ENCODE measurements at regions not wholly inside any gene's neighbourhood (a gene's known extent, or its start where the extent isn't known, plus 50 kb on each side); places are given as distances from the start of the nearest gene placed in this dataset.

DNA sequence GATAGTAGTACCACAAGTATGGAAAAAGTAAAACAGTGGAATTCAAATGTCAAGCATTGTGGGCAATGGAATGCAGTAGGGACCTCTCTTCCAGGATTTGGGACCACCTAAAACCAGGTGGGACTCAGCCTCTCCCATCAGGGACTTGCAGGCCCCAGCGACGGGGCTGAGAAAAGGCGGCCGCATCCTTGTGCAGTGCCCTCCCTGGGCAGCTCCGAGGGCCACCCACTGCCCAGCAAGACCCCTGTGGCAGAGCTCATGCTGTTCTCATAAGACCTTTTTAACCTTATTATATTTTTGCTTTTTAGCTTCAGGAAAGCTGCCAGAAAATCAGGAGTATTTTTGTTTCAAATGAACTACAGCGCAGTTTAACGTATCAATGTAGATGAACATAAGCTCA lies 142.6 kb upstream of the RPS6KA2 start (continued):
- TF ChIP-seq, protein P1, sequence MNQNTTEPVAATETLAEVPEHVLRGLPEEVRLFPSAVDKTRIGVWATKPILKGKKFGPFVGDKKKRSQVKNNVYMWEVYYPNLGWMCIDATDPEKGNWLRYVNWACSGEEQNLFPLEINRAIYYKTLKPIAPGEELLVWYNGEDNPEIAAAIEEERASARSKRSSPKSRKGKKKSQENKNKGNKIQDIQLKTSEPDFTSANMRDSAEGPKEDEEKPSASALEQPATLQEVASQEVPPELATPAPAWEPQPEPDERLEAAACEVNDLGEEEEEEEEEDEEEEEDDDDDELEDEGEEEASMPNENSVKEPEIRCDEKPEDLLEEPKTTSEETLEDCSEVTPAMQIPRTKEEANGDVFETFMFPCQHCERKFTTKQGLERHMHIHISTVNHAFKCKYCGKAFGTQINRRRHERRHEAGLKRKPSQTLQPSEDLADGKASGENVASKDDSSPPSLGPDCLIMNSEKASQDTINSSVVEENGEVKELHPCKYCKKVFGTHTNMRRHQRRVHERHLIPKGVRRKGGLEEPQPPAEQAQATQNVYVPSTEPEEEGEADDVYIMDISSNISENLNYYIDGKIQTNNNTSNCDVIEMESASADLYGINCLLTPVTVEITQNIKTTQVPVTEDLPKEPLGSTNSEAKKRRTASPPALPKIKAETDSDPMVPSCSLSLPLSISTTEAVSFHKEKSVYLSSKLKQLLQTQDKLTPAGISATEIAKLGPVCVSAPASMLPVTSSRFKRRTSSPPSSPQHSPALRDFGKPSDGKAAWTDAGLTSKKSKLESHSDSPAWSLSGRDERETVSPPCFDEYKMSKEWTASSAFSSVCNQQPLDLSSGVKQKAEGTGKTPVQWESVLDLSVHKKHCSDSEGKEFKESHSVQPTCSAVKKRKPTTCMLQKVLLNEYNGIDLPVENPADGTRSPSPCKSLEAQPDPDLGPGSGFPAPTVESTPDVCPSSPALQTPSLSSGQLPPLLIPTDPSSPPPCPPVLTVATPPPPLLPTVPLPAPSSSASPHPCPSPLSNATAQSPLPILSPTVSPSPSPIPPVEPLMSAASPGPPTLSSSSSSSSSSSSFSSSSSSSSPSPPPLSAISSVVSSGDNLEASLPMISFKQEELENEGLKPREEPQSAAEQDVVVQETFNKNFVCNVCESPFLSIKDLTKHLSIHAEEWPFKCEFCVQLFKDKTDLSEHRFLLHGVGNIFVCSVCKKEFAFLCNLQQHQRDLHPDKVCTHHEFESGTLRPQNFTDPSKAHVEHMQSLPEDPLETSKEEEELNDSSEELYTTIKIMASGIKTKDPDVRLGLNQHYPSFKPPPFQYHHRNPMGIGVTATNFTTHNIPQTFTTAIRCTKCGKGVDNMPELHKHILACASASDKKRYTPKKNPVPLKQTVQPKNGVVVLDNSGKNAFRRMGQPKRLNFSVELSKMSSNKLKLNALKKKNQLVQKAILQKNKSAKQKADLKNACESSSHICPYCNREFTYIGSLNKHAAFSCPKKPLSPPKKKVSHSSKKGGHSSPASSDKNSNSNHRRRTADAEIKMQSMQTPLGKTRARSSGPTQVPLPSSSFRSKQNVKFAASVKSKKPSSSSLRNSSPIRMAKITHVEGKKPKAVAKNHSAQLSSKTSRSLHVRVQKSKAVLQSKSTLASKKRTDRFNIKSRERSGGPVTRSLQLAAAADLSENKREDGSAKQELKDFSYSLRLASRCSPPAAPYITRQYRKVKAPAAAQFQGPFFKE (tag by site-specific recombination; IDR thresholded peaks at IDR 0.05; ENCODE audit: borderline replicate concordance), result no peak
- no peak for TF ChIP-seq ZNF10 (tag by site-specific recombination; IDR thresholded peaks at IDR 0.05)
- no peak for TF ChIP-seq ZNF138 (tag by site-specific recombination; IDR thresholded peaks at IDR 0.05; ENCODE audit: borderline replicate concordance)
- TF ChIP-seq, protein P2, sequence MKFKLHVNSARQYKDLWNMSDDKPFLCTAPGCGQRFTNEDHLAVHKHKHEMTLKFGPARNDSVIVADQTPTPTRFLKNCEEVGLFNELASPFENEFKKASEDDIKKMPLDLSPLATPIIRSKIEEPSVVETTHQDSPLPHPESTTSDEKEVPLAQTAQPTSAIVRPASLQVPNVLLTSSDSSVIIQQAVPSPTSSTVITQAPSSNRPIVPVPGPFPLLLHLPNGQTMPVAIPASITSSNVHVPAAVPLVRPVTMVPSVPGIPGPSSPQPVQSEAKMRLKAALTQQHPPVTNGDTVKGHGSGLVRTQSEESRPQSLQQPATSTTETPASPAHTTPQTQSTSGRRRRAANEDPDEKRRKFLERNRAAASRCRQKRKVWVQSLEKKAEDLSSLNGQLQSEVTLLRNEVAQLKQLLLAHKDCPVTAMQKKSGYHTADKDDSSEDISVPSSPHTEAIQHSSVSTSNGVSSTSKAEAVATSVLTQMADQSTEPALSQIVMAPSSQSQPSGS (tag by site-specific recombination; IDR thresholded peaks at IDR 0.05; ENCODE audit: low read depth), result no peak
- no peak for TF ChIP-seq ZSCAN23 (tag by site-specific recombination; IDR thresholded peaks at IDR 0.05)
- no peak for TF ChIP-seq ZNF548 (tag by site-specific recombination; IDR thresholded peaks at IDR 0.05)
- no peak for TF ChIP-seq ZNF211 (tag by site-specific recombination; IDR thresholded peaks at IDR 0.05; ENCODE audit: low read depth)
- no peak for TF ChIP-seq ZNF155 (tag by site-specific recombination; IDR thresholded peaks at IDR 0.05)
- no peak for TF ChIP-seq ZNF624 (tag by site-specific recombination; IDR thresholded peaks at IDR 0.05)
- no peak for TF ChIP-seq SCRT1 (tag by site-specific recombination; IDR thresholded peaks at IDR 0.05; ENCODE audit: borderline replicate concordance)

DNA sequence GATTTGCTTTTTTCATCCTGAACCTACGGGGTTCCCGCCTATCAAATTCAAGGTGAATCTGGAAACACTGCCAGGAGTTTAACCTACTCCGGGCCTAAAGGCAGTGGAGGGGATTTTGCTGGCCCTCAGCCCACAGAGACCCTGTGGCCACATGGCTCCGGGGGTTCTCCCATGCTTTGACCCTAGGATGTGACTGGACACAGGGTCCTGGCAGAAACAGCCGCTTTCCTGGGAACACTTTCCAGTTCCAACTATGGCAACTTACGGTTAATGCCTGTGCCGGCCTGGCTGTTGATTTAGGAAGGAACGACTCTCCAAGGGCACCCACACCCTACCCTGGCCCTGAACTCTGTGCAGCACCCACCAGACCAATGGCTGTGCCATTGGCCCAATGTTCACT lies 141.7 kb upstream of the RPS6KA2 start:
- H3K27ac ChIP-seq (ENCODE audit: extremely low read depth, low read depth, low read length), result no peak overlapping the region
- no peaks in the 10 kb centered on the region for H3K4me1 ChIP-seq (ENCODE audit: control insufficient read depth, insufficient read depth, low read length)
- POLR2A ChIA-PET, result no interaction called here
- no peaks in the 10 kb centered on the region for H3K36me3 ChIP-seq (ENCODE audit: control insufficient read depth in 2 of 2, insufficient read depth in 1 of 2, low read length in 2 of 2)
- TF ChIP-seq SCRT1 (tag by site-specific recombination; IDR thresholded peaks at IDR 0.05; ENCODE audit: borderline replicate concordance), result no peak
- TF ChIP-seq ZNF157 (tag by site-specific recombination; IDR thresholded peaks at IDR 0.05), result no peak
- TF ChIP-seq YY1 (tag by site-specific recombination; IDR thresholded peaks at IDR 0.05), result no peak
- no peak for TF ChIP-seq SP7 (tag by site-specific recombination; IDR thresholded peaks at IDR 0.05)
- TF ChIP-seq ZNF830 (tag by site-specific recombination; IDR thresholded peaks at IDR 0.05; ENCODE audit: low read depth), result no peak
- CTCF ChIA-PET, result interaction anchor here (1.1 kb wide), 1 partner anchor 373 kb away, joined by 3 read pairs; no protein-coding TSS in a partner anchor
- H3K9me3 ChIP-seq (ENCODE audit: control insufficient read depth, insufficient read depth, low read depth, low read length), result no peaks in the 10 kb centered on the region
- H3K4me3 ChIP-seq (ENCODE audit: low read depth, low read length), result no peak overlapping the region

DNA sequence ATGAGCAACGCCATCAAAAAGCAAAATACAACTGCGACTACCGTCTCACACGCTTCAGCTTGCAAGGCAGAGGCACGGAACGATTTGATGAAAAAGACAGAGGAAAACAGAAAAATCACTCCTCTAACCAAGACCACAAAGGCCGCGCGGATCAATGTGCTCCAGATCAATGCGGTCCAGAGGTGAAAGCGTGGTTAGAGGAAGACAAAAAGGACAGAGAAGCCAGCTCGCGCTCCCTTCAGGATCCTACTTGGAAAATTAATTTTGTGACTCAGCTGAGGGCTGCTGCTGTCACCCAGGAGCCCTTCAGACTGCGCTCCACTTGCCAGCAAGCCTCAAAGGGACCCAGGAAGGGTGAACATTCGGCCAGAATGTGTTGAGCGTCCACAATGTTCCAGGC lies 140.2 kb upstream of the RPS6KA2 start:
- H3K27ac ChIP-seq (ENCODE audit: extremely low read depth, low read depth, low read length), result no peak overlapping the region
- H3K4me1 ChIP-seq (ENCODE audit: control insufficient read depth, insufficient read depth, low read length), result no peaks in the 10 kb centered on the region
- CTCF ChIA-PET, result interaction anchor here (0.6 to 10.0 kb wide), 3 partner anchors 6 to 63 kb away, joined by 3 to 120 read pairs (median 9); no protein-coding TSS in a partner anchor
- H3K9me3 ChIP-seq (ENCODE audit: control insufficient read depth, insufficient read depth, low read depth, low read length), result no peaks in the 10 kb centered on the region
- H3K4me3 ChIP-seq (ENCODE audit: low read depth, low read length), result no peak overlapping the region
- POLR2A ChIA-PET, result no interaction called here
- H3K36me3 ChIP-seq (ENCODE audit: control insufficient read depth in 2 of 2, insufficient read depth in 1 of 2, low read length in 2 of 2), result no peaks in the 10 kb centered on the region
- TF ChIP-seq, protein P3, sequence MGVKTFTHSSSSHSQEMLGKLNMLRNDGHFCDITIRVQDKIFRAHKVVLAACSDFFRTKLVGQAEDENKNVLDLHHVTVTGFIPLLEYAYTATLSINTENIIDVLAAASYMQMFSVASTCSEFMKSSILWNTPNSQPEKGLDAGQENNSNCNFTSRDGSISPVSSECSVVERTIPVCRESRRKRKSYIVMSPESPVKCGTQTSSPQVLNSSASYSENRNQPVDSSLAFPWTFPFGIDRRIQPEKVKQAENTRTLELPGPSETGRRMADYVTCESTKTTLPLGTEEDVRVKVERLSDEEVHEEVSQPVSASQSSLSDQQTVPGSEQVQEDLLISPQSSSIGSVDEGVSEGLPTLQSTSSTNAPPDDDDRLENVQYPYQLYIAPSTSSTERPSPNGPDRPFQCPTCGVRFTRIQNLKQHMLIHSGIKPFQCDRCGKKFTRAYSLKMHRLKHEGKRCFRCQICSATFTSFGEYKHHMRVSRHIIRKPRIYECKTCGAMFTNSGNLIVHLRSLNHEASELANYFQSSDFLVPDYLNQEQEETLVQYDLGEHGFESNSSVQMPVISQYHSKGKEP (tag by site-specific recombination; IDR thresholded peaks at IDR 0.05), result no peak
- TF ChIP-seq ZNF433 (tag by site-specific recombination; IDR thresholded peaks at IDR 0.05; ENCODE audit: low read depth) (no peak), TRIM28 (IDR thresholded peaks at IDR 0.05; ENCODE audit: borderline replicate concordance, low read length) (no peak), HOXD13 (CRISPR knock-in tag; IDR thresholded peaks at IDR 0.05; ENCODE audit: borderline replicate concordance) (no peak)
- TF ChIP-seq, protein P4, sequence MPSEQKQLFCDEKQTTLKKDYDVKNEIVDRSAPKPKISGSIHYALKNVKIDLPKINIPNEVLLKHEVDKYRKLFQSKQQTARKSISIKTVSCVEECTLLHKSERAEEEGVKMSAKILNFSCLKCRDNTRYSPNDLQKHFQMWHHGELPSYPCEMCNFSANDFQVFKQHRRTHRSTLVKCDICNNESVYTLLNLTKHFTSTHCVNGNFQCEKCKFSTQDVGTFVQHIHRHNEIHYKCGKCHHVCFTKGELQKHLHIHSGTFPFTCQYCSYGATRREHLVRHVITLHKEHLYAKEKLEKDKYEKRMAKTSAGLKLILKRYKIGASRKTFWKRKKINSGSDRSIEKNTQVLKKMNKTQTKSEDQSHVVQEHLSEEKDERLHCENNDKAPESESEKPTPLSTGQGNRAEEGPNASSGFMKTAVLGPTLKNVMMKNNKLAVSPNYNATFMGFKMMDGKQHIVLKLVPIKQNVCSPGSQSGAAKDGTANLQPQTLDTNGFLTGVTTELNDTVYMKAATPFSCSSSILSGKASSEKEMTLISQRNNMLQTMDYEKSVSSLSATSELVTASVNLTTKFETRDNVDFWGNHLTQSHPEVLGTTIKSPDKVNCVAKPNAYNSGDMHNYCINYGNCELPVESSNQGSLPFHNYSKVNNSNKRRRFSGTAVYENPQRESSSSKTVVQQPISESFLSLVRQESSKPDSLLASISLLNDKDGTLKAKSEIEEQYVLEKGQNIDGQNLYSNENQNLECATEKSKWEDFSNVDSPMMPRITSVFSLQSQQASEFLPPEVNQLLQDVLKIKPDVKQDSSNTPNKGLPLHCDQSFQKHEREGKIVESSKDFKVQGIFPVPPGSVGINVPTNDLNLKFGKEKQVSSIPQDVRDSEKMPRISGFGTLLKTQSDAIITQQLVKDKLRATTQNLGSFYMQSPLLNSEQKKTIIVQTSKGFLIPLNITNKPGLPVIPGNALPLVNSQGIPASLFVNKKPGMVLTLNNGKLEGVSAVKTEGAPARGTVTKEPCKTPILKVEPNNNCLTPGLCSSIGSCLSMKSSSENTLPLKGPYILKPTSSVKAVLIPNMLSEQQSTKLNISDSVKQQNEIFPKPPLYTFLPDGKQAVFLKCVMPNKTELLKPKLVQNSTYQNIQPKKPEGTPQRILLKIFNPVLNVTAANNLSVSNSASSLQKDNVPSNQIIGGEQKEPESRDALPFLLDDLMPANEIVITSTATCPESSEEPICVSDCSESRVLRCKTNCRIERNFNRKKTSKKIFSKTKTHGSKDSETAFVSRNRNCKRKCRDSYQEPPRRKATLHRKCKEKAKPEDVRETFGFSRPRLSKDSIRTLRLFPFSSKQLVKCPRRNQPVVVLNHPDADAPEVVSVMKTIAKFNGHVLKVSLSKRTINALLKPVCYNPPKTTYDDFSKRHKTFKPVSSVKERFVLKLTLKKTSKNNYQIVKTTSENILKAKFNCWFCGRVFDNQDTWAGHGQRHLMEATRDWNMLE (tag by site-specific recombination; conservative IDR thresholded peaks at IDR 0.05; ENCODE audit: low read depth), result no peak

Measured in HEK293 (cell line).